ENCODE measurements at regions not wholly inside any gene's neighbourhood (a gene's known extent, or its start where the extent isn't known, plus 50 kb on each side); places are given as distances from the start of the nearest gene placed in this dataset.

- no peak for DNase-seq
Measured at GRCh38 chr13:34343413-34343940, 525.5 kb downstream of the RFC3 start.

- no peak for DNase-seq
Measured at GRCh38 chr13:34344816-34345215, 526.9 kb downstream of the RFC3 start.

- DNase-seq = no peak
Measured at GRCh38 chr13:34345258-34345965, 527.5 kb downstream of the RFC3 start.

GRCh38 chr13:34346626-34347025, 528.7 kb downstream of the RFC3 start:
- DNase-seq = no peak

- DNase-seq = no peak
Measured at GRCh38 chr13:34347784-34348573, 530.0 kb downstream of the RFC3 start.

GRCh38 chr13:34349091-34349722, 531.3 kb downstream of the RFC3 start:
- DNase-seq = no peak

- DNase-seq = no peak
Measured at GRCh38 chr13:34350671-34351070, 532.7 kb downstream of the RFC3 start.

- DNase-seq = no peak
Measured at GRCh38 chr13:34351134-34351533, 533.2 kb downstream of the RFC3 start.

- DNase-seq = no peak
Measured at GRCh38 chr13:34352958-34353357, 535.0 kb downstream of the RFC3 start.

GRCh38 chr13:34356686-34357434, 538.9 kb downstream of the RFC3 start:
- DNase-seq = no peak

GRCh38 chr13:34357435-34358232, 539.7 kb downstream of the RFC3 start:
- no peak for DNase-seq

- no peak for DNase-seq
Measured at GRCh38 chr13:34358811-34359513, 541.0 kb downstream of the RFC3 start.

- DNase-seq = no peak
Measured at GRCh38 chr13:34360702-34361101, 542.8 kb downstream of the RFC3 start.

GRCh38 chr13:34361560-34361959, 543.6 kb downstream of the RFC3 start:
- DNase-seq = no peak

- no peak for DNase-seq
Measured at GRCh38 chr13:34363266-34363665, 545.3 kb downstream of the RFC3 start.

GRCh38 chr13:34364633-34365032, 546.7 kb downstream of the RFC3 start:
- DNase-seq = no peak

GRCh38 chr13:34369931-34370330, 552.0 kb downstream of the RFC3 start:
- no peak for DNase-seq

- DNase-seq = no peak
Measured at GRCh38 chr13:34371108-34371507, 553.2 kb downstream of the RFC3 start.

GRCh38 chr13:34371645-34372395, 553.9 kb downstream of the RFC3 start:
- no peak for DNase-seq

- DNase-seq = no peak
Measured at GRCh38 chr13:34372581-34372980, 554.6 kb downstream of the RFC3 start.

- no peak for DNase-seq
Measured at GRCh38 chr13:34376483-34376882, 558.5 kb downstream of the RFC3 start.
